Mammary epithelial cell (primary cell): ENCODE measurements at regions not wholly inside any gene's neighbourhood (a gene's known extent, or its start where the extent isn't known, plus 50 kb on each side); places are given as distances from the start of the nearest gene placed in this dataset.

Experiments used
- EZH2 ChIP-seq: IDR thresholded peaks from 2 replicates; pipeline ENCODE4 v1.6.1; 2012; ENCODE audit warnings: low read length, inconsistent platforms, borderline replicate concordance
- TF ChIP-seq, protein P1 (sequence below), 2 donors: IDR thresholded peaks in 1 of 2; conservative IDR thresholded peaks in 1 of 2; 2 replicates each; pipeline ENCODE4 v1.5.1; 2011 to 2012; ENCODE audit warnings: inconsistent platforms in 2 of 2, low read length in 2 of 2, mild to moderate bottlenecking in 2 of 2, control low read depth in 1 of 2, low read depth in 1 of 2; ENCODE audit not compliant: insufficient read depth in 1 of 2; ENCODE audit errors: extremely low read depth in 1 of 2

DNA sequence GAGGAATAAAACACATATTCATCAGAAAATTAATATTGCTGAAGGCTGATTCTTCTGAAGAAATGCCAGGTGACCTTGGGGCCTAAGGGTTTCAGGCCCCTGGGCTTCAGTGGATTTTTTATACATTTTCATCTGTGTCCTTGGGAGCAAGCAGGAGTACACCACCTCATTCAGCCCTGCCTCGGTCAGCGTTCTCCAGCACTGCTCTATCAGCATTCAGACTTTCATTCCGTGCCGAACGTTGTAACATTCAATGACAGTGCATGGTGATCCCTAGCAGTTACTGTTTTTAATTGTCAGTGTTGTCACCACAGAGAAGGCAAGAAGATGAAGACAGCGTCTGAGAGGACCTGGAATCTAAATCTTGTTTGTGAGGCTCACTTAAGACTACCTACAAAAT, 490.4 kb downstream of the DNAH5 start:
- TF ChIP-seq, protein P1, sequence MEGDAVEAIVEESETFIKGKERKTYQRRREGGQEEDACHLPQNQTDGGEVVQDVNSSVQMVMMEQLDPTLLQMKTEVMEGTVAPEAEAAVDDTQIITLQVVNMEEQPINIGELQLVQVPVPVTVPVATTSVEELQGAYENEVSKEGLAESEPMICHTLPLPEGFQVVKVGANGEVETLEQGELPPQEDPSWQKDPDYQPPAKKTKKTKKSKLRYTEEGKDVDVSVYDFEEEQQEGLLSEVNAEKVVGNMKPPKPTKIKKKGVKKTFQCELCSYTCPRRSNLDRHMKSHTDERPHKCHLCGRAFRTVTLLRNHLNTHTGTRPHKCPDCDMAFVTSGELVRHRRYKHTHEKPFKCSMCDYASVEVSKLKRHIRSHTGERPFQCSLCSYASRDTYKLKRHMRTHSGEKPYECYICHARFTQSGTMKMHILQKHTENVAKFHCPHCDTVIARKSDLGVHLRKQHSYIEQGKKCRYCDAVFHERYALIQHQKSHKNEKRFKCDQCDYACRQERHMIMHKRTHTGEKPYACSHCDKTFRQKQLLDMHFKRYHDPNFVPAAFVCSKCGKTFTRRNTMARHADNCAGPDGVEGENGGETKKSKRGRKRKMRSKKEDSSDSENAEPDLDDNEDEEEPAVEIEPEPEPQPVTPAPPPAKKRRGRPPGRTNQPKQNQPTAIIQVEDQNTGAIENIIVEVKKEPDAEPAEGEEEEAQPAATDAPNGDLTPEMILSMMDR (conservative IDR thresholded peaks at IDR 0.05 in 1 of 2, IDR thresholded peaks at IDR 0.05 in 1 of 2; ENCODE audit: extremely low read depth in 1 of 2, insufficient read depth in 1 of 2, low read depth in 1 of 2, low read length in 2 of 2), result no peak
- TF ChIP-seq EZH2, result no peak
